Lung (tissue), 11 donors: ENCODE measurements at regions not wholly inside any gene's neighbourhood (a gene's known extent, or its start where the extent isn't known, plus 50 kb on each side); places are given as distances from the start of the nearest gene placed in this dataset.

Source experiments
- ATAC-seq: fragments of 200-7000 bp; cut with Tn5 transposase; one replicate; pipeline ENCODE4 v1.9.1; 2020; ENCODE audit warnings: moderate number of reproducible peaks; ENCODE audit not compliant: insufficient read depth, low FRiP score
- DNase-seq, 3 donors: peaks; one replicate each; pipeline ENCODE4 v3.0.0-alpha.2; 2013 to 2017
- H3K27ac ChIP-seq, 2 donors: one replicate each; pipeline ENCODE4 v1.5.1; 2013; ENCODE audit warnings: mild to moderate bottlenecking in 2 of 2, moderate library complexity in 2 of 2, control low read depth in 1 of 2, inconsistent platforms in 1 of 2, low read depth in 1 of 2, low read length in 1 of 2
- H3K27me3 ChIP-seq, 3 donors: one replicate each; pipeline ENCODE4 v1.5.1; 2013; ENCODE audit warnings: low read length in 2 of 3; ENCODE audit not compliant: control insufficient read depth in 3 of 3, insufficient read depth in 3 of 3
- H3K36me3 ChIP-seq, 4 donors: one replicate each; pipeline ENCODE4 v1.5.1; 2013; ENCODE audit warnings: low read length in 4 of 4, mild to moderate bottlenecking in 1 of 4, moderate library complexity in 1 of 4; ENCODE audit not compliant: control insufficient read depth in 4 of 4, insufficient read depth in 4 of 4
- H3K4me1 ChIP-seq, 5 donors: one replicate each; pipeline ENCODE4 v1.5.1; 2013; ENCODE audit warnings: low read length in 5 of 5, mild to moderate bottlenecking in 2 of 5, moderate library complexity in 1 of 5; ENCODE audit not compliant: control insufficient read depth in 5 of 5, insufficient read depth in 5 of 5
- H3K4me3 ChIP-seq: one replicate; pipeline ENCODE4 v1.5.1; 2013; ENCODE audit warnings: mild to moderate bottlenecking, control low read depth, moderate library complexity
- H3K9ac ChIP-seq, 2 donors: one replicate each; pipeline ENCODE4 v1.5.1; 2013; ENCODE audit warnings: low read length in 2 of 2, control low read depth in 1 of 2; ENCODE audit not compliant: insufficient read depth in 1 of 2
- H3K9me3 ChIP-seq, 4 donors: one replicate each; pipeline ENCODE4 v1.5.1; 2013; ENCODE audit warnings: low read length in 3 of 4, mild to moderate bottlenecking in 1 of 4, moderate library complexity in 1 of 4; ENCODE audit not compliant: control insufficient read depth in 4 of 4, insufficient read depth in 3 of 4
- CTCF ChIP-seq: IDR thresholded peaks from 2 replicates; pipeline ENCODE4 v1.5.1; 2012; ENCODE audit warnings: mild to moderate bottlenecking; ENCODE audit errors: control extremely low read depth, extremely low read depth
- WGBS, 2 donors: extraction: QIAGEN DNeasy Blood & Tissue Kit; methylation state at CpG; one replicate each; pipeline ENCODE4 v1.1.7; 2013; 5-methylcytosine and 5-hydroxymethylcytosine counted together
- donor health status: control.
- donor health status: control.
- donor health status: Bipolar disorder and iron deficiency.
- donor health status: healthy.
- donor health status: DM: yes; HTN: yes; CAD: no.

GRCh38 chr12:60819794-60820193 is 1224.0 kb downstream of the SLC16A7 start:
- no peak overlapping the region for H3K9ac ChIP-seq
- H3K36me3 ChIP-seq, result no peaks in the 10 kb centered on the region
- no peak overlapping the region for H3K4me3 ChIP-seq
- H3K27me3 ChIP-seq, result no peaks in the 10 kb centered on the region
- no peak overlapping the region for H3K27ac ChIP-seq
- no peak for ATAC-seq
- peaks cover 0 to 5% (median 0%) of the 10 kb centered on the region in 4 donors for H3K9me3 ChIP-seq
- H3K4me1 ChIP-seq, result no peaks in the 10 kb centered on the region
- DNase-seq, result no peak
- 93 to 99% methylated on average over 1 of the region's 1 CpG for WGBS, 2 donors
- TF ChIP-seq CTCF, result no peak

DNA sequence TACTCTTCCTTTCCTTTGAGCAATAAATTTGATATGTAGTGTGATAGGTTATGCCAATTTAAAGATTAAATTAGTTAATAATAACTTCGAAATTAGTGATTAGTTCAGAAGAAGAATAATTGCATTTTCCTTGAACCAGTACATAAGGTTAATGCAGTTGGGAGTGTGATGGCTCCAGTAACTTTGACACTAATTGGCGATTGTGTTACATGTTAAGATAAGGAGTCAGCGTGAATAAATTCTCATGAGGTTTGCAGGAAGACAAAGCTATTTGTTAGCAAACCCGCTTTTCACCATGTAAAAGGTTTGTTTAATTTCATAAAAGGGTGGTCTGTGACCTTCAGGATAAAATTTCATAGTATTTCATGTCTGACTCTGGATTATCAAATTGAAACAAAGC is 1226.8 kb downstream of the SLC16A7 start:
- Histone ChIP-seq H3K4me1 (no peaks in the 10 kb centered on the region), H3K36me3 (no peaks in the 10 kb centered on the region), H3K4me3 (no peak overlapping the region), H3K9me3 (no peaks in the 10 kb centered on the region), H3K27me3 (no peaks in the 10 kb centered on the region), H3K9ac (no peak overlapping the region), H3K27ac (no peak overlapping the region)
- DNase-seq (no peak), ATAC-seq (no peak)
- no peak for TF ChIP-seq CTCF
- 62 to 79% methylated on average over 4 of the region's 4 CpGs for WGBS, 2 donors

DNA sequence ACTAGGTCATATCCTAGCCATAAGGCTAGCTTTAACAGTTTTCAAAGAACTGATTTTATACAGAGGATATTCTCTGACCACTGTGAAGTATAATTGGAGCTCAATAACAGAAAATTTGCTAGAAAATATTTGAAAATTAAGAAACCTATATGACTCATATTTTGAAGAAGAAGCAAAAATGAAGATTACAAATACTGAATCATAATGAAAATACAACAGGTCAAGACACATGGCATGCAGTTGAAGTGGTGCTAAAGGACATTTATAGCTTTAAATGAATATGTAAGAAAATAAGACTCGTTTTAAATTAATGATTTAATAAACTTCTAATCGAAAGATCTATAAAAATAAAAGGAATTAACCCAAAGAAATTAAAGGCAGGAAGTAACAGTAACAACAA is 1234.6 kb downstream of the SLC16A7 start:
- Histone ChIP-seq H3K27me3 (no peaks in the 10 kb centered on the region), H3K27ac (no peak overlapping the region), H3K9me3 (no peaks in the 10 kb centered on the region), H3K4me3 (no peak overlapping the region), H3K36me3 (no peaks in the 10 kb centered on the region), H3K9ac (no peak overlapping the region), H3K4me1 (no peaks in the 10 kb centered on the region)
- WGBS, 2 donors, result 73 to 83% methylated on average over 2 of the region's 2 CpGs
- DNase-seq (no peak), ATAC-seq (no peak)
- TF ChIP-seq CTCF, result no peak

GRCh38 chr12:60832290-60832689 is 1236.5 kb downstream of the SLC16A7 start:
- 85 to 91% methylated on average over 4 of the region's 4 CpGs for WGBS, 2 donors
- H3K27ac ChIP-seq, result no peak overlapping the region
- no peak for DNase-seq
- TF ChIP-seq CTCF, result no peak
- no peak for ATAC-seq
- H3K9me3 ChIP-seq, result no peaks in the 10 kb centered on the region
- H3K9ac ChIP-seq, result no peak overlapping the region
- H3K27me3 ChIP-seq, result no peaks in the 10 kb centered on the region
- H3K4me1 ChIP-seq, result no peaks in the 10 kb centered on the region
- H3K36me3 ChIP-seq, result no peaks in the 10 kb centered on the region
- no peak overlapping the region for H3K4me3 ChIP-seq
